Suprapubic skin (tissue), 4 donors: ENCODE measurements at regions not wholly inside any gene's neighbourhood (a gene's known extent, or its start where the extent isn't known, plus 50 kb on each side); places are given as distances from the start of the nearest gene placed in this dataset.
"Not testable (repeated sequence)": the region's sequence is repeated elsewhere in the genome, so short reads cannot be mapped to it uniquely, and the experiment has no call there.

Experiments used
- DNase-seq, 2 donors: peaks; one replicate each; pipeline ENCODE4 v3.0.0-alpha.2; 2019; ENCODE audit warnings: low spot score in 2 of 2
- H3K27ac ChIP-seq: fragments of 200-600 bp; sonication (generic); one replicate; pipeline ENCODE4 v1.5.1; 2019
- H3K27me3 ChIP-seq: fragments of 200-600 bp; sonication (generic); one replicate; pipeline ENCODE4 v1.5.1; 2019
- H3K36me3 ChIP-seq: fragments of 200-600 bp; sonication (generic); one replicate; pipeline ENCODE4 v1.5.1; 2019
- H3K4me1 ChIP-seq: fragments of 200-600 bp; sonication (generic); one replicate; pipeline ENCODE4 v1.5.1; 2019
- H3K4me3 ChIP-seq: fragments of 200-600 bp; sonication (generic); one replicate; pipeline ENCODE4 v1.5.1; 2019; ENCODE audit warnings: mild to moderate bottlenecking
- H3K9me3 ChIP-seq: fragments of 200-600 bp; sonication (generic); one replicate; pipeline ENCODE4 v1.5.1; 2019
- EP300 ChIP-seq: sonication (generic); formaldehyde crosslinking; IDR thresholded peaks from one replicate; pipeline ENCODE4 v1.6.1; 2017; ENCODE audit warnings: antibody characterized with exemption
- POLR2A ChIP-seq, 2 donors: fragments of 450-650 bp; IDR thresholded peaks; one replicate each; pipeline ENCODE4 v1.6.1; 2017; ENCODE audit warnings: antibody characterized with exemption in 2 of 2, mild to moderate bottlenecking in 2 of 2, moderate library complexity in 2 of 2
- POLR2AphosphoS5 ChIP-seq, 3 donors: sonication (generic); formaldehyde crosslinking; IDR thresholded peaks; one replicate each; pipeline ENCODE4 v1.6.1; 2017; ENCODE audit warnings: antibody characterized with exemption in 3 of 3
- WGBS: methylation state at CpG from one replicate; pipeline ENCODE4 v1.1.5; 2018; 5-methylcytosine and 5-hydroxymethylcytosine counted together
- TF ChIP-seq, protein P1 (sequence below), 2 donors: fragments of 200-600 bp in 1 of 2; fragments of 450-650 bp in 1 of 2; sonication (generic) in 1 of 2; IDR thresholded peaks; one replicate each; pipeline ENCODE4 v1.5.1; 2016 to 2019; ENCODE audit warnings: antibody characterized with exemption in 2 of 2, mild to moderate bottlenecking in 1 of 2, moderate library complexity in 1 of 2

DNA sequence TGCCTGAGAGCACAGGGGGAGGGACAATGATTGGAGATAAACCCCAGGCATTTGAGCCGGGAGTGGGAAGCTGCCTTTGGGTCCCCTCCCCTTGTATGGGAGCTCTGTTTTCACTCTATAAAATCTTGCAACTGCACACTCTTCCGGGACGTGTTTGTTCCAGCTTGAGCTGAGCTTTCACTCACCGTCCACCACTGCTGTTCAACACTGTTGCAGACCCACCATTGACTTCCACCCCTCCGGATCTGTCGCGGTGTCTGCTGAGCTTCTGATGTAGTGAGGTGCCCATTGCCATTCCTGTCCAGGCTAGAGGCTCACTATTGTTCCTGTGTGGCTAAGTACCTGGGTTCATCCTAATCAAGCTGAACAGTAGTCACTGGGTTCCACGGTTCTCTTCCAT lies 231.6 kb upstream of the CWC22 start:
- TF ChIP-seq POLR2A (IDR thresholded peaks at IDR 0.05), result no peak
- TF ChIP-seq POLR2AphosphoS5 (IDR thresholded peaks at IDR 0.05), result no peak
- TF ChIP-seq EP300, result no peak
- TF ChIP-seq, protein P1, sequence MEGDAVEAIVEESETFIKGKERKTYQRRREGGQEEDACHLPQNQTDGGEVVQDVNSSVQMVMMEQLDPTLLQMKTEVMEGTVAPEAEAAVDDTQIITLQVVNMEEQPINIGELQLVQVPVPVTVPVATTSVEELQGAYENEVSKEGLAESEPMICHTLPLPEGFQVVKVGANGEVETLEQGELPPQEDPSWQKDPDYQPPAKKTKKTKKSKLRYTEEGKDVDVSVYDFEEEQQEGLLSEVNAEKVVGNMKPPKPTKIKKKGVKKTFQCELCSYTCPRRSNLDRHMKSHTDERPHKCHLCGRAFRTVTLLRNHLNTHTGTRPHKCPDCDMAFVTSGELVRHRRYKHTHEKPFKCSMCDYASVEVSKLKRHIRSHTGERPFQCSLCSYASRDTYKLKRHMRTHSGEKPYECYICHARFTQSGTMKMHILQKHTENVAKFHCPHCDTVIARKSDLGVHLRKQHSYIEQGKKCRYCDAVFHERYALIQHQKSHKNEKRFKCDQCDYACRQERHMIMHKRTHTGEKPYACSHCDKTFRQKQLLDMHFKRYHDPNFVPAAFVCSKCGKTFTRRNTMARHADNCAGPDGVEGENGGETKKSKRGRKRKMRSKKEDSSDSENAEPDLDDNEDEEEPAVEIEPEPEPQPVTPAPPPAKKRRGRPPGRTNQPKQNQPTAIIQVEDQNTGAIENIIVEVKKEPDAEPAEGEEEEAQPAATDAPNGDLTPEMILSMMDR (IDR thresholded peaks at IDR 0.05), result no peak
- H3K4me3 ChIP-seq, result no peak overlapping the region
- DNase-seq, result no peak
- 98% methylated on average over 8 of the region's 8 CpGs for WGBS
- H3K27me3 ChIP-seq, result no peaks in the 10 kb centered on the region
- H3K27ac ChIP-seq, result no peak overlapping the region
- H3K36me3 ChIP-seq, result no peaks in the 10 kb centered on the region
- H3K9me3 ChIP-seq, result no peaks in the 10 kb centered on the region
- H3K4me1 ChIP-seq, result no peaks in the 10 kb centered on the region

DNA sequence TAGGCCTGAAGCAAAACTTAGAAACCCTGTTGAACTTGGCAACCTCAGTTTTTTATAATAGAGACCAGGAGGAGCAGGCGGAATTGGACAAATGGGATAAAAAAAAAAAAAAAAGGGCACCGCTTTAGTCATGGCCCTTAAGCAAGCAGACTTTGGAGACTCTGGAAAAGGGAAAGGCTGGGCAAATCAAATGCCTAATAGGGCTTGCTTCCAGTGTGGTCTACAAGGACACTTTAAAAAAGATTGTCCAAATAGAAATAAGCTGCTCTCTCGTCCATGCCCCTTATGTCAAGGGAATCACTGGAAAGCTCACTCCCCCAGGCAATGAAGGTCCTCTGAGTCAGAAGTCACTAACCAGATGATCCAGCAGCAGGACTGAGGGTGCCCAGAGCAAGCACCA lies 229.0 kb upstream of the CWC22 start:
- H3K4me1 ChIP-seq, H3K4me3 ChIP-seq, H3K27ac ChIP-seq, H3K27me3 ChIP-seq, DNase-seq, H3K36me3 ChIP-seq, H3K9me3 ChIP-seq: not testable (repeated sequence)
- WGBS, result 54% methylated on average over 3 of the region's 3 CpGs

DNA sequence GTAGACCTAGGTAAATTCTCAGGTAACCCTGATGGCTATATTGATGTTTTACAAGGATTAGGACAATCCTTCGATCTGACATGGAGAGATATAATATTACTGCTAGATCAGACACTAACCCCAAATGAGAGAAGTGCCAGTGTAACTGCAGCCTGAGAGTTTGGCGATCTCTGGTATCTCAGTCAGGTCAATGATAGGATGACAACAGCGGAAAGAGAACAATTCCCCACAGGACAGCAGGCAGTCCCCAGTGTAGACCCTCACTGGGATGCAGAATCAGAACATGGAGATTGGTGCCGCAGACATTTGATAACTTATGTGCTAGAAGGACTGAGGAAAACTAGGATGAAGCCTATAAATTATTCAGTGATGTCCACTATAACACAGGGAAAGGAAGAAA lies 228.4 kb upstream of the CWC22 start:
- H3K27me3 ChIP-seq, H3K4me1 ChIP-seq, H3K9me3 ChIP-seq, H3K36me3 ChIP-seq, H3K4me3 ChIP-seq, DNase-seq, H3K27ac ChIP-seq: not testable (repeated sequence)
- 99% methylated on average over 4 of the region's 4 CpGs for WGBS

DNA sequence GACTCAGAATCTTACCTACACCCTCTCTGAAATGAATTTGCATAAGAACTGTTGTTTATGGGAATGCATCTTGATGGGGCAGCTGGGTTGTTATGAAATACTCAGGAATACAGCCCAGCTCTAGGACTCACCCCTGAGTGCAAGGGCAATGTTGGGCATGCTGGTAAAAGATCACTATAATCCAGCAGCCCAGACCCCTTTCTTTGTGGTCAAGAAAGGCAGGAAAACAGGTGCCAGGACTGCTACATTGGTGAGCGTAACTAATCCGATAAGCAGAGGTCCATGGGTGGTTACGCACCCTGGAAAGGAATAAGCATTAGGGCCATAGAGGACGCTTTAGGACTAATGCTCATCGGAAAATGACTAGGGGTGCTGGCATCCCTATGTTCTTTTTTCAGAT lies 227.9 kb upstream of the CWC22 start:
- H3K4me3 ChIP-seq, H3K27me3 ChIP-seq, DNase-seq, H3K4me1 ChIP-seq, H3K27ac ChIP-seq, H3K9me3 ChIP-seq, H3K36me3 ChIP-seq: not testable (repeated sequence)
- WGBS, result 97% methylated on average over 5 of the region's 5 CpGs

DNA sequence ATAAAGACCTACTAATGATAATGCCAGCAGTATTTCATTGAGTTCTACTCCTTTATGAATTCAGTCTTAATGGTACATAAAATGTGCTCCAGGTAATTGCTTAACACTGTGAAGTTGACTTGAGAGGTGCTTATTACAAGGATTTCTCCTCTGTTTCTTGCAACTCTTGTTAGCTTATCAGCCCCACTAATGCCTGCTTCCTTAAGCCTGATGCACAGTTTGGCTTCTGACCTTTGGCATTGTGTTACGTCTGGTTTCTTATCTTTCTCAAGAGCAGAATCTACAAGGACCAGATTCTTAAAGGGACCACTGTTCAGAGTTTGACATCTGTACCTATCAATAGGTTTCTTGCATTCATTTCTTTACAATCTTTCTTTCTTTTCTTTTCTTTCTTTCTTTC lies 223.9 kb upstream of the CWC22 start:
- H3K9me3 ChIP-seq, result no peaks in the 10 kb centered on the region
- H3K4me1 ChIP-seq, result no peaks in the 10 kb centered on the region
- no peak for DNase-seq
- no peaks in the 10 kb centered on the region for H3K27me3 ChIP-seq
- 48% methylated on average over 1 of the region's 1 CpG for WGBS
- no peak overlapping the region for H3K4me3 ChIP-seq
- no peak overlapping the region for H3K27ac ChIP-seq
- TF ChIP-seq, protein P1 (IDR thresholded peaks at IDR 0.05), result no peak
- no peak for TF ChIP-seq POLR2AphosphoS5 (IDR thresholded peaks at IDR 0.05)
- TF ChIP-seq EP300, result no peak
- no peak for TF ChIP-seq POLR2A (IDR thresholded peaks at IDR 0.05)
- H3K36me3 ChIP-seq, result no peaks in the 10 kb centered on the region

DNA sequence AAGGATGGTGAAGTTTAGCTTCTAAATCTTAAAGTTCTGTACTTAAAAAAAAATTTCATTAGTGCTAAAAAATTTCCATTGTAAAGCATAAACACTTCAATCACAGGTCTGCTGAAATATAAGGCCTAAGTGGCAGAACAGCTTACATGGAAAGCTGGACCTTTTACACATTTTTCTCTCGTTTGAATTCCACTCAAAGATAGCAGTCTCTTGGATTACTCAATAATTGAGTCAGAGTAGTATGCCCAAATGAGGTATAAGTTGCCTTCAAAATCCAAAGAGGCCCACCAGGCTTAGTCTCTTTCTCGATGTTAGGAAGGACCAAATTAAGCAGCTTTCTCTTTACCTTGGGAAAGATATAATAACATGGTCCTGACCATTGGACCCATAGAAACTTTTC lies 220.4 kb upstream of the CWC22 start:
- Histone ChIP-seq H3K9me3 (peaks cover 4% of the 10 kb centered on the region), H3K27ac (no peak overlapping the region), H3K27me3 (no peaks in the 10 kb centered on the region), H3K4me3 (no peak overlapping the region), H3K36me3 (no peaks in the 10 kb centered on the region), H3K4me1 (no peaks in the 10 kb centered on the region)
- WGBS, result 87% methylated on average over 2 of the region's 2 CpGs
- no peak for DNase-seq
- TF ChIP-seq EP300, result no peak
- TF ChIP-seq POLR2AphosphoS5 (IDR thresholded peaks at IDR 0.05), result no peak
- TF ChIP-seq POLR2A (IDR thresholded peaks at IDR 0.05), result no peak

DNA sequence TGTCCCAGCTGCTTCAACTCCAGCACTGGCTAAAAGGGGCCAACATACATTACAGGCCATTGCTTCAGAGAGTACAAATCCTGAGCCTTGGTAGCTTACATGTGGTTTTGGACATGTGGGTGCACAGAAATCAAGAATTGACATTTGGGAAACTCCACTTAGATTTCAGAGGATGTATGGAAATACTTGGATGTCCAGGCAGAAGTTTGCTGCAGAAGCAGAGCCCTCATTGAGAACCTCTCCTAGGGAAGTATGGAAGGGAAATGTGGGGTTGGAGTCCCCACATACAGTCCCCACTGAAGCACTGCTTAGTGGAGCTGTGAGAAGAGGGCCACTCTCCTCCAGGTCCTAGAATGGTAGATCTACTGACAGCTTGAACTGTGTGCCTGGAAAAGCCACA lies 218.0 kb upstream of the CWC22 start:
- no peaks in the 10 kb centered on the region for H3K4me1 ChIP-seq
- H3K27ac ChIP-seq, result no peak overlapping the region
- no peak overlapping the region for H3K4me3 ChIP-seq
- H3K36me3 ChIP-seq, result no peaks in the 10 kb centered on the region
- TF ChIP-seq EP300, result no peak
- TF ChIP-seq POLR2AphosphoS5 (IDR thresholded peaks at IDR 0.05), result no peak
- TF ChIP-seq, protein P1 (IDR thresholded peaks at IDR 0.05), result no peak
- no peak for TF ChIP-seq POLR2A (IDR thresholded peaks at IDR 0.05)
- peaks cover 4% of the 10 kb centered on the region for H3K9me3 ChIP-seq
- no peaks in the 10 kb centered on the region for H3K27me3 ChIP-seq
- DNase-seq, result no peak
